Liver (tissue), 8 donors: ENCODE measurements at regions not wholly inside any gene's neighbourhood (a gene's known extent, or its start where the extent isn't known, plus 50 kb on each side); places are given as distances from the start of the nearest gene placed in this dataset.

Experiments
- DNase-seq: peaks from one replicate; pipeline ENCODE4 v3.0.0-alpha.2; 2017; ENCODE audit warnings: low spot score
- H3K27ac ChIP-seq, 2 donors: one replicate each; pipeline ENCODE4 v1.7.0; 2013; ENCODE audit warnings: inconsistent platforms in 2 of 2, low read length in 2 of 2, control low read depth in 1 of 2, low read depth in 1 of 2, mild to moderate bottlenecking in 1 of 2
- H3K27me3 ChIP-seq, 4 donors: one replicate each; pipeline versions ENCODE4 v1.6.1 to v1.7.0; 2013; ENCODE audit warnings: low read length in 3 of 4, inconsistent platforms in 1 of 4, mild to moderate bottlenecking in 1 of 4, moderate library complexity in 1 of 4; ENCODE audit not compliant: control insufficient read depth in 4 of 4, insufficient read depth in 4 of 4
- H3K36me3 ChIP-seq, 4 donors: one replicate each; pipeline versions ENCODE4 v1.6.1 to v1.7.0; 2013; ENCODE audit warnings: low read length in 3 of 4, mild to moderate bottlenecking in 3 of 4, low read depth in 1 of 4, moderate library complexity in 1 of 4; ENCODE audit not compliant: control insufficient read depth in 4 of 4, insufficient read depth in 3 of 4
- H3K4me1 ChIP-seq, 4 donors: one replicate each; pipeline versions ENCODE4 v1.6.1 to v1.7.0; 2013; ENCODE audit warnings: low read length in 3 of 4, mild to moderate bottlenecking in 3 of 4, moderate library complexity in 1 of 4; ENCODE audit not compliant: control insufficient read depth in 4 of 4, insufficient read depth in 4 of 4
- H3K4me3 ChIP-seq, 3 donors: one replicate each; pipeline versions ENCODE4 v1.6.1 to v1.7.0; 2013; ENCODE audit warnings: low read length in 3 of 3, control low read depth in 1 of 3, low read depth in 1 of 3, mild to moderate bottlenecking in 1 of 3
- H3K9ac ChIP-seq, 2 donors: one replicate each; pipeline ENCODE4 v1.7.0; 2013; ENCODE audit warnings: low read length in 2 of 2, mild to moderate bottlenecking in 2 of 2, moderate library complexity in 2 of 2, control low read depth in 1 of 2, low read depth in 1 of 2
- H3K9me3 ChIP-seq, 4 donors: one replicate each; pipeline versions ENCODE4 v1.6.1 to v1.7.0; 2013; ENCODE audit warnings: low read length in 3 of 4; ENCODE audit not compliant: control insufficient read depth in 4 of 4
- ATF3 ChIP-seq: IDR thresholded peaks from 2 replicates; pipeline ENCODE4 v1.6.1; 2016; ENCODE audit warnings: antibody characterized with exemption
- CTCF ChIP-seq: fragments of 150-350 bp; IDR thresholded peaks from 2 replicates; pipeline ENCODE4 v1.5.1; 2017; ENCODE audit warnings: improper control_type of control experiment, low read depth, low read length; ENCODE audit not compliant: missing input control
- EGR1 ChIP-seq, 2 donors: IDR thresholded peaks; 2 replicates each; pipeline ENCODE4 v1.6.1; 2016 to 2018; ENCODE audit warnings: antibody characterized with exemption in 2 of 2, low read depth in 2 of 2
- GABPA ChIP-seq, 2 donors: IDR thresholded peaks in 1 of 2; conservative IDR thresholded peaks in 1 of 2; 2 replicates each; pipeline ENCODE4 v1.6.1; 2016; ENCODE audit warnings: antibody characterized with exemption in 2 of 2, mild to moderate bottlenecking in 1 of 2, moderate library complexity in 1 of 2
- HNF4A ChIP-seq, 2 donors: conservative IDR thresholded peaks; 2 replicates each; pipeline ENCODE4 v1.6.1; 2016; ENCODE audit warnings: antibody characterized with exemption in 2 of 2, mild to moderate bottlenecking in 2 of 2
- HNF4G ChIP-seq: IDR thresholded peaks from 2 replicates; pipeline ENCODE4 v1.6.1; 2016; ENCODE audit warnings: antibody characterized with exemption
- JUND ChIP-seq, 2 donors: IDR thresholded peaks; 2 replicates each; pipeline ENCODE4 v1.6.1; 2016; ENCODE audit warnings: antibody characterized with exemption in 2 of 2
- MAX ChIP-seq: IDR thresholded peaks from 2 replicates; pipeline ENCODE4 v1.6.1; 2016; ENCODE audit warnings: antibody characterized with exemption
- RAD21 ChIP-seq, 2 donors: IDR thresholded peaks; 2 replicates each; pipeline ENCODE4 v1.6.1; 2016; ENCODE audit warnings: antibody characterized with exemption in 2 of 2, mild to moderate bottlenecking in 2 of 2
- RXRA ChIP-seq, 2 donors: IDR thresholded peaks; 2 replicates each; pipeline ENCODE4 v1.6.1; 2017 to 2018; ENCODE audit warnings: antibody characterized with exemption in 2 of 2, mild to moderate bottlenecking in 1 of 2
- SP1 ChIP-seq: IDR thresholded peaks from 2 replicates; pipeline ENCODE4 v1.6.1; 2018; ENCODE audit warnings: antibody characterized with exemption, mild to moderate bottlenecking
- TAF1 ChIP-seq: conservative IDR thresholded peaks from 2 replicates; pipeline ENCODE4 v1.6.1; 2016; ENCODE audit warnings: antibody characterized with exemption, mild to moderate bottlenecking
- YY1 ChIP-seq: IDR thresholded peaks from 2 replicates; pipeline ENCODE4 v1.6.1; 2016; ENCODE audit warnings: antibody characterized with exemption, mild to moderate bottlenecking
- ZBTB33 ChIP-seq: IDR thresholded peaks from 2 replicates; pipeline ENCODE4 v1.6.1; 2016; ENCODE audit warnings: antibody characterized with exemption
- WGBS: extraction: QIAGEN DNeasy Blood & Tissue Kit; methylation state at CpG from one replicate; pipeline ENCODE4 v1.1.7; 2013; 5-methylcytosine and 5-hydroxymethylcytosine counted together
- donor health status: healthy.
- donor health status: healthy.
- donor health status: healthy.
- donor health status: healthy.
- donor health status: healthy.

- DNase-seq, result no peak
- H3K4me3 ChIP-seq, result no peak overlapping the region
- no peak overlapping the region for H3K27ac ChIP-seq
- peaks cover 3 to 24% (median 16%) of the 10 kb centered on the region in 4 donors for H3K4me1 ChIP-seq
- H3K9me3 ChIP-seq, result no peaks in the 10 kb centered on the region
- no peaks in the 10 kb centered on the region for H3K27me3 ChIP-seq
- TF ChIP-seq ATF3 (no peak), TAF1 (no peak), YY1 (no peak), GABPA (IDR thresholded peaks at IDR 0.05 in 1 of 2, conservative IDR thresholded peaks at IDR 0.05 in 1 of 2) (no peak), HNF4A (conservative IDR thresholded peaks at IDR 0.05) (peak in 1 of 2 donors; percentile 52), CTCF (no peak), RAD21 (IDR thresholded peaks at IDR 0.05) (peak; percentile 22 to 32), ZBTB33 (peak; percentile 13), MAX (no peak), JUND (IDR thresholded peaks at IDR 0.05) (peak in 1 of 2 donors; percentile 45), HNF4G (peak; percentile 9), RXRA (IDR thresholded peaks at IDR 0.05) (peak; percentile 86 to 87), SP1 (no peak), EGR1 (IDR thresholded peaks at IDR 0.05; ENCODE audit: low read depth in 2 of 2) (peak; percentile 86 to 91)
- WGBS, result 67% methylated on average over 13 of the region's 13 CpGs
- H3K36me3 ChIP-seq, result no peaks in the 10 kb centered on the region
- H3K9ac ChIP-seq, result no peak overlapping the region
These were observed 184.9 kb downstream of the FAM43A start for GRCh38 chr3:194870394-194871110.

- Histone ChIP-seq H3K27me3 (no peaks in the 10 kb centered on the region), H3K36me3 (no peaks in the 10 kb centered on the region), H3K9ac (no peak overlapping the region), H3K27ac (no peak overlapping the region), H3K4me1 (peaks cover 3 to 24% (median 16%) of the 10 kb centered on the region in 4 donors), H3K4me3 (no peak overlapping the region), H3K9me3 (no peaks in the 10 kb centered on the region)
- 34% methylated on average over 13 of the region's 13 CpGs for WGBS
- DNase-seq, result no peak
- no peak for TF ChIP-seq GABPA (IDR thresholded peaks at IDR 0.05 in 1 of 2, conservative IDR thresholded peaks at IDR 0.05 in 1 of 2)
- TF ChIP-seq SP1, result peak; percentile 38
- peak; percentile 6 for TF ChIP-seq HNF4G
- peak in 1 of 2 donors; percentile 38 for TF ChIP-seq HNF4A (conservative IDR thresholded peaks at IDR 0.05)
These were observed 185.6 kb downstream of the FAM43A start for GRCh38 chr3:194871143-194871863.
